SJCRH30 (cell line): ENCODE measurements at regions not wholly inside any gene's neighbourhood (a gene's known extent, or its start where the extent isn't known, plus 50 kb on each side); places are given as distances from the start of the nearest gene placed in this dataset.
A peak's percentile ranks its signal among the peaks of the same experiment; 100 is the strongest.

Experiments used
- DNase-seq, 2 experiments: peaks; one replicate each; pipeline ENCODE4 v3.0.0-alpha.2; 2015 to 2020
- H3K27ac ChIP-seq: fragments of 250-450 bp; sonication (Bioruptor Pico); 2 replicates; pipeline ENCODE4 v1.5.1; 2020; ENCODE audit warnings: mild to moderate bottlenecking, moderate library complexity
- H3K27me3 ChIP-seq: fragments of 250-450 bp; sonication (Bioruptor Pico); 2 replicates; pipeline ENCODE4 v1.5.1; 2020; ENCODE audit warnings: mild to moderate bottlenecking, moderate library complexity
- H3K36me3 ChIP-seq: fragments of 250-450 bp; sonication (Bioruptor Pico); 2 replicates; pipeline ENCODE4 v1.5.1; 2020; ENCODE audit warnings: mild to moderate bottlenecking, moderate library complexity
- H3K4me1 ChIP-seq: fragments of 250-450 bp; sonication (Bioruptor Pico); 2 replicates; pipeline ENCODE4 v1.5.1; 2020; ENCODE audit warnings: mild to moderate bottlenecking, moderate library complexity
- H3K4me3 ChIP-seq: fragments of 250-450 bp; sonication (Bioruptor Pico); 2 replicates; pipeline ENCODE4 v1.5.1; 2020; ENCODE audit warnings: mild to moderate bottlenecking, moderate library complexity
- H3K9me3 ChIP-seq: fragments of 250-450 bp; sonication (Bioruptor Pico); replicated peaks from 2 replicates; pipeline ENCODE4 v1.5.1; 2020; ENCODE audit warnings: mild to moderate bottlenecking, moderate library complexity

GRCh38 chr16:65339062-65339461, 217.2 kb upstream of the CDH11 start:
- Histone ChIP-seq H3K9me3 (no peaks in the 10 kb centered on the region), H3K27me3 (no peaks in the 10 kb centered on the region), H3K27ac (no peak overlapping the region), H3K4me3 (no peak overlapping the region), H3K36me3 (no peaks in the 10 kb centered on the region), H3K4me1 (peaks cover 4% of the 10 kb centered on the region)
- no peak for DNase-seq

GRCh38 chr16:65336160-65336559, 214.3 kb upstream of the CDH11 start:
- H3K4me1 ChIP-seq = peaks cover 4% of the 10 kb centered on the region
- H3K36me3 ChIP-seq = no peaks in the 10 kb centered on the region
- no peaks in the 10 kb centered on the region for H3K9me3 ChIP-seq
- H3K27me3 ChIP-seq = no peaks in the 10 kb centered on the region
- H3K27ac ChIP-seq = no peak overlapping the region
- peak; percentile 7 to 22 for DNase-seq
- H3K4me3 ChIP-seq = no peak overlapping the region

- H3K36me3 ChIP-seq = no peaks in the 10 kb centered on the region
- peaks cover 4% of the 10 kb centered on the region for H3K4me1 ChIP-seq
- no peaks in the 10 kb centered on the region for H3K9me3 ChIP-seq
- no peaks in the 10 kb centered on the region for H3K27me3 ChIP-seq
- H3K4me3 ChIP-seq = no peak overlapping the region
- no peak overlapping the region for H3K27ac ChIP-seq
- DNase-seq = no peak
Measured at GRCh38 chr16:65334081-65334480, 212.2 kb upstream of the CDH11 start.

- Histone ChIP-seq H3K27ac (no peak overlapping the region), H3K27me3 (no peaks in the 10 kb centered on the region), H3K4me3 (no peak overlapping the region), H3K9me3 (no peaks in the 10 kb centered on the region), H3K36me3 (no peaks in the 10 kb centered on the region), H3K4me1 (peaks cover 4% of the 10 kb centered on the region)
- no peak for DNase-seq
Measured at GRCh38 chr16:65333283-65333682, 211.4 kb upstream of the CDH11 start.

GRCh38 chr16:65327346-65327745, 205.5 kb upstream of the CDH11 start:
- Histone ChIP-seq H3K4me1 (no peaks in the 10 kb centered on the region), H3K36me3 (no peaks in the 10 kb centered on the region), H3K9me3 (no peaks in the 10 kb centered on the region), H3K27me3 (no peaks in the 10 kb centered on the region), H3K27ac (no peak overlapping the region), H3K4me3 (no peak overlapping the region)
- DNase-seq = no peak

- no peaks in the 10 kb centered on the region for H3K27me3 ChIP-seq
- H3K9me3 ChIP-seq = 0 out of 2 replicates have a peak, but pooled peaks cover 3% of the 10 kb centered on the region
- H3K27ac ChIP-seq = no peak overlapping the region
- DNase-seq = no peak
- no peaks in the 10 kb centered on the region for H3K36me3 ChIP-seq
- no peak overlapping the region for H3K4me3 ChIP-seq
- peaks cover 8% of the 10 kb centered on the region for H3K4me1 ChIP-seq
Measured at GRCh38 chr16:65323655-65324237, 201.9 kb upstream of the CDH11 start.

GRCh38 chr16:65319621-65320231, 197.9 kb upstream of the CDH11 start:
- H3K27me3 ChIP-seq = no peaks in the 10 kb centered on the region
- H3K9me3 ChIP-seq = 0 out of 2 replicates have a peak, but pooled peaks cover 5% of the 10 kb centered on the region
- no peaks in the 10 kb centered on the region for H3K36me3 ChIP-seq
- peak in 1 of 2 experiments; percentile 27 for DNase-seq
- no peak overlapping the region for H3K27ac ChIP-seq
- no peak overlapping the region for H3K4me3 ChIP-seq
- peaks cover 17% of the 10 kb centered on the region for H3K4me1 ChIP-seq

- no peaks in the 10 kb centered on the region for H3K27me3 ChIP-seq
- peak in 1 of 2 experiments; percentile 30 for DNase-seq
- H3K9me3 ChIP-seq = 0 out of 2 replicates have a peak, but pooled peaks cover 5% of the 10 kb centered on the region
- H3K27ac ChIP-seq = peak overlapping the region; percentile 17; the same call in 1 of the 2 replicates
- no peak overlapping the region for H3K4me3 ChIP-seq
- no peaks in the 10 kb centered on the region for H3K36me3 ChIP-seq
- H3K4me1 ChIP-seq = peaks cover 17% of the 10 kb centered on the region
Measured at GRCh38 chr16:65318590-65319257, 196.9 kb upstream of the CDH11 start.

- no peaks in the 10 kb centered on the region for H3K27me3 ChIP-seq
- peak; percentile 71 to 77 for DNase-seq
- 0 out of 2 replicates have a peak, but pooled peaks cover 5% of the 10 kb centered on the region for H3K9me3 ChIP-seq
- no peaks in the 10 kb centered on the region for H3K36me3 ChIP-seq
- peak overlapping the region; percentile 17; the same call in 1 of the 2 replicates for H3K27ac ChIP-seq
- no peak overlapping the region for H3K4me3 ChIP-seq
- peaks cover 17% of the 10 kb centered on the region for H3K4me1 ChIP-seq
Measured at GRCh38 chr16:65318138-65318537, 196.3 kb upstream of the CDH11 start.

GRCh38 chr16:65316808-65317207, 194.9 kb upstream of the CDH11 start:
- DNase-seq = peak in 1 of 2 experiments; percentile 47
- Histone ChIP-seq H3K4me1 (peaks cover 23% of the 10 kb centered on the region), H3K4me3 (no peak overlapping the region), H3K27ac (no peak overlapping the region), H3K27me3 (no peaks in the 10 kb centered on the region), H3K9me3 (0 out of 2 replicates have a peak, but pooled peaks cover 8% of the 10 kb centered on the region), H3K36me3 (no peaks in the 10 kb centered on the region)

- Histone ChIP-seq H3K4me1 (peaks cover 24% of the 10 kb centered on the region), H3K36me3 (no peaks in the 10 kb centered on the region), H3K27ac (no peak overlapping the region)
Measured at GRCh38 chr16:65315081-65315780, 193.4 kb upstream of the CDH11 start.

GRCh38 chr16:65314627-65315008, 192.8 kb upstream of the CDH11 start:
- DNase-seq = no peak
- Histone ChIP-seq H3K4me1 (peaks cover 30% of the 10 kb centered on the region), H3K4me3 (no peak overlapping the region), H3K9me3 (0 out of 2 replicates have a peak, but pooled peaks cover 5% of the 10 kb centered on the region), H3K27me3 (no peaks in the 10 kb centered on the region), H3K36me3 (no peaks in the 10 kb centered on the region), H3K27ac (no peak overlapping the region)

More at GRCh38 chr16:65315081-65315780, 193.4 kb upstream of the CDH11 start:
- Histone ChIP-seq H3K4me3 (no peak overlapping the region), H3K27me3 (no peaks in the 10 kb centered on the region), H3K9me3 (0 out of 2 replicates have a peak, but pooled peaks cover 5% of the 10 kb centered on the region)
- no peak for DNase-seq

GRCh38 chr16:65313936-65314626, 192.2 kb upstream of the CDH11 start:
- H3K36me3 ChIP-seq = no peaks in the 10 kb centered on the region
- 0 out of 2 replicates have a peak, but pooled peaks cover 5% of the 10 kb centered on the region for H3K9me3 ChIP-seq
- no peaks in the 10 kb centered on the region for H3K27me3 ChIP-seq
- no peak overlapping the region for H3K4me3 ChIP-seq
- H3K27ac ChIP-seq = no peak overlapping the region
- H3K4me1 ChIP-seq = peaks cover 34% of the 10 kb centered on the region
- no peak for DNase-seq

- 0 out of 2 replicates have a peak, but pooled peaks cover 5% of the 10 kb centered on the region for H3K9me3 ChIP-seq
- no peak for DNase-seq
- no peaks in the 10 kb centered on the region for H3K27me3 ChIP-seq
- peaks cover 36% of the 10 kb centered on the region for H3K4me1 ChIP-seq
- H3K36me3 ChIP-seq = no peaks in the 10 kb centered on the region
- H3K27ac ChIP-seq = no peak overlapping the region
- H3K4me3 ChIP-seq = no peak overlapping the region
Measured at GRCh38 chr16:65312795-65313194, 190.9 kb upstream of the CDH11 start.
